HepG2 (cell line): ENCODE measurements at regions not wholly inside any gene's neighbourhood (a gene's known extent, or its start where the extent isn't known, plus 50 kb on each side); places are given as distances from the start of the nearest gene placed in this dataset.

Experiments
- ATAC-seq: fragments of 200-7000 bp; cut with Tn5 transposase; 3 replicates; pipeline ENCODE4 v1.9.1; 2020; ENCODE audit warnings: mild to moderate bottlenecking, moderate library complexity
- BruUV-seq: library from RNA; stranded (reverse); fragments of 400-500 nt; replicated peaks from 2 replicates; lab custom pipeline; 2021; lab: Mats Ljungman, UMichigan
- CTCF ChIA-PET: fragments of 300-600 bp; formaldehyde crosslinking; extraction: SDS; loops from one replicate; lab custom pipeline; 2021; ENCODE audit warnings: low total read pairs, inconsistent platforms, low intra/inter-chr PET ratio; lab: Yijun Ruan, JAX
- POLR2A ChIA-PET: fragments of 350-600 bp; sonication (Branson Sonifier 250); formaldehyde crosslinking; loops from one replicate; lab custom pipeline; 2020; ENCODE audit warnings: antibody characterized with exemption, inconsistent platforms; lab: Yijun Ruan, JAX
- DNase-seq: peaks from one replicate; pipeline ENCODE4 v3.0.0-alpha.2; 2015; ENCODE audit warnings: low spot score
- FAIRE-seq: peaks from 3 replicates; lab custom pipeline; 2011; peaks lifted over from hg19 to GRCh38; lab: Jason Lieb, UNC
- H2AFZ ChIP-seq: one replicate; pipeline ENCODE4 v1.6.1; 2011; ENCODE audit warnings: low read length, inconsistent platforms
- H3K27ac ChIP-seq: fragments of 300-600 bp; 3 replicates; pipeline ENCODE4 v1.8.0; 2011; ENCODE audit warnings: mixed run types, mild to moderate bottlenecking, mixed read lengths, low read length, inconsistent platforms; ENCODE audit not compliant: insufficient read depth; ENCODE audit errors: extremely low read length
- H3K27me3 ChIP-seq, 2 experiments: fragments of 200-600 bp in 1 of 2; 2 replicates in 1 of 2; 3 replicates in 1 of 2; pipeline versions ENCODE4 v1.6.0 to v1.8.0; 2011; ENCODE audit warnings: low read length in 2 of 2, mild to moderate bottlenecking in 2 of 2, moderate library complexity in 2 of 2, inconsistent platforms in 1 of 2; ENCODE audit not compliant: insufficient read depth in 2 of 2, control insufficient read depth in 1 of 2
- H3K36me3 ChIP-seq, 2 experiments: fragments of 200-600 bp in 1 of 2; replicated peaks in 1 of 2; 2 replicates in 1 of 2; 3 replicates in 1 of 2; pipeline versions ENCODE4 v1.5.1 to v1.8.0; 2011; ENCODE audit warnings: low read length in 2 of 2, inconsistent platforms in 1 of 2; ENCODE audit not compliant: insufficient read depth in 2 of 2, control insufficient read depth in 1 of 2
- H3K4me1 ChIP-seq: 2 replicates; pipeline ENCODE4 v1.5.1; 2012; ENCODE audit warnings: low read length, inconsistent platforms; ENCODE audit not compliant: insufficient read depth
- H3K4me2 ChIP-seq: 2 replicates; pipeline ENCODE4 v1.6.0; 2011; ENCODE audit warnings: low read depth, low read length, inconsistent platforms
- H3K4me3 ChIP-seq, 3 experiments: fragments of 200-600 bp in 1 of 3; sonication (generic), shearing (Covaris generic) in 1 of 3; replicated peaks in 1 of 3; 2 replicates each; pipeline ENCODE4 v1.5.1; 2011 to 2016; ENCODE audit warnings: low read length in 3 of 3, inconsistent platforms in 2 of 3, low read depth in 2 of 3, mild to moderate bottlenecking in 2 of 3, control low read depth in 1 of 3, mixed read lengths in 1 of 3; ENCODE audit not compliant: insufficient read depth in 1 of 3
- H3K79me2 ChIP-seq: one replicate; pipeline ENCODE4 v1.6.1; 2011; ENCODE audit warnings: low read length, inconsistent platforms; ENCODE audit not compliant: insufficient read depth
- H3K9ac ChIP-seq: 2 replicates; pipeline ENCODE4 v1.6.0; 2011; ENCODE audit warnings: mild to moderate bottlenecking, low read depth, low read length, inconsistent platforms; ENCODE audit not compliant: insufficient read depth
- H3K9me3 ChIP-seq: 2 replicates; pipeline ENCODE4 v1.5.1; 2012; ENCODE audit warnings: mild to moderate bottlenecking, low read length
- H4K20me1 ChIP-seq: 2 replicates; pipeline ENCODE4 v1.6.0; 2011; ENCODE audit warnings: inconsistent platforms, mild to moderate bottlenecking, low read length, moderate library complexity; ENCODE audit not compliant: insufficient read depth
- KAT2B ChIP-seq: fragments of 150-350 bp; IDR thresholded peaks from 2 replicates; pipeline ENCODE4 v1.6.1; 2014; ENCODE audit warnings: low read depth, low read length, borderline replicate concordance
- KLF16 ChIP-seq, 2 experiments: sonication (generic) in 1 of 2; formaldehyde crosslinking in 1 of 2; IDR thresholded peaks; 2 replicates each; pipeline versions ENCODE4 v1.6.1 to v1.8.0; 2016 to 2023; ENCODE audit warnings: missing genetic modification reagents in 2 of 2, missing compliant biosample characterization in 1 of 2
- MAF1 ChIP-seq: sonication (generic); formaldehyde crosslinking; IDR thresholded peaks from 2 replicates; pipeline ENCODE4 v1.5.0; 2020; ENCODE audit warnings: missing genetic modification reagents, borderline replicate concordance
- RAD21 ChIP-seq: fragments of 450-650 bp; formaldehyde crosslinking; IDR thresholded peaks from 2 replicates; pipeline ENCODE4 v1.5.0; 2020; ENCODE audit warnings: mild to moderate bottlenecking
- SMC3 ChIP-seq: IDR thresholded peaks from 2 replicates; pipeline ENCODE4 v1.6.1; 2011; ENCODE audit warnings: low read length, improper control_type of control experiment
- SNRNP70 ChIP-seq: fragments of 200-400 bp; formaldehyde crosslinking; IDR thresholded peaks from 2 replicates; pipeline ENCODE4 v1.6.1; 2017; ENCODE audit warnings: mild to moderate bottlenecking, low read depth, low read length, moderate library complexity
- STAG1 ChIP-seq: sonication (generic); formaldehyde crosslinking; IDR thresholded peaks from 2 replicates; pipeline ENCODE4 v1.4.0; 2020; ENCODE audit warnings: missing genetic modification reagents
- ZEB1 ChIP-seq: IDR thresholded peaks from 2 replicates; pipeline ENCODE4 v1.6.1; 2012; ENCODE audit warnings: mild to moderate bottlenecking, low read depth, inconsistent platforms; ENCODE audit not compliant: insufficient replicate concordance
- ZNF777 ChIP-seq: sonication (generic); formaldehyde crosslinking; IDR thresholded peaks from 2 replicates; pipeline ENCODE4 v1.4.0; 2020; ENCODE audit warnings: missing genetic modification reagents
- WGBS: methylation state at CpG from one replicate; pipeline ENCODE4 v1.1.6; 2017; ENCODE audit warnings: low lambda C conversion rate; 5-methylcytosine and 5-hydroxymethylcytosine counted together
- in situ Hi-C: cut with HindIII; loops from 2 replicates; pipeline ENCODE4 v1.10.0; 2017; ENCODE audit warnings: low pct_unique_long_range_greater_than_20kb; ENCODE audit not compliant: extremely low pct_ligation_motif_present
- intact Hi-C: fragments of 100-400 bp; cut with micrococcal nuclease; formaldehyde crosslinking; loops from one replicate; pipeline ENCODE4 v1.10.0; 2022; ENCODE audit not compliant: unreplicated experiment
- TF ChIP-seq, protein P1 (sequence below): sonication (generic); formaldehyde crosslinking; IDR thresholded peaks from 2 replicates; pipeline ENCODE4 v1.5.0; 2020; ENCODE audit warnings: mild to moderate bottlenecking, missing genetic modification reagents, moderate library complexity
- TF ChIP-seq, protein P2 (sequence below): sonication (generic); formaldehyde crosslinking; conservative IDR thresholded peaks from 2 replicates; pipeline ENCODE4 v1.8.0; 2022; ENCODE audit warnings: mild to moderate bottlenecking, moderate library complexity, missing genetic modification reagents

DNA sequence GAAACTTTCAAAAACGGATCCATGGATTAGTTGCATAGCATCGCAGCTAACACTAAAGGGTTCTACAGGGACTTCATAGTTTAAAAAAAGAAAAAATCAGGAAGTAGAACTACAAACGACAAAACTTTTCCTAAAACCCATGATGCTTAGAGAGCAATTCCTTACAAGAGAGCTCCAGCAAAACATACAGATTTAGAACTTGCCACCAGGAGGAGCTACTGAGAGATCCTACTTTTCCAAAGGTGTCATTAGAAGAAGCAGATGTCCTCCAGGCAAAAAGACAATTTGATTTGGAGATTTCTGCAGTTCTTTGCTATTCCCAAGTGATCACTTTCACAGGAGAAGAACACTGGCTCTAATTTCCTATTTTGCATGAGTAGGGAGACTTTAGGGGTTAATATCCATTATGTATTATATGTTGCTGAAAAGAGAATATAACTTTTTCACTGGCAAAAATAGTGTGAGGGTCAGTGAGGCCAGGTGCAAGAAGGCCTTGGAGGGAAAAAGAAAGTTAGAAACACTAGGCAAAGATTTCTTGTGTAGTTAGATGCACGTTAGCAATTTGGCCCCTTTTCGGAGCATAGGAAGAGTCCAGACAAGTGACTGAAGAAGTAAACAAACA is 436.2 kb downstream of the SUCLG1 start:
- WGBS: 30% methylated on average over 5 of the region's 5 CpGs
- ChIA-PET POLR2A (interaction anchor here (0.9 to 1.3 kb wide), 3 partner anchors 235 to 280 kb away, joined by 3 to 15 read pairs (median 4); no protein-coding TSS in a partner anchor), CTCF (interaction anchor here (0.7 to 3.6 kb wide), 7 partner anchors 54 to 292 kb away, joined by 3 to 64 read pairs (median 7); no protein-coding TSS in a partner anchor)
- Histone ChIP-seq H3K4me2 (no peak overlapping the region), H2AFZ (no peak overlapping the region), H3K79me2 (no peaks in the 10 kb centered on the region), H3K9ac (no peak overlapping the region), H3K4me3 (no peak overlapping the region), H4K20me1 (no peaks in the 10 kb centered on the region), H3K27me3 (no peaks in the 10 kb centered on the region), H3K9me3 (no peaks in the 10 kb centered on the region), H3K27ac (no peak overlapping the region), H3K4me1 (0 out of 2 replicates have a peak, but pooled peaks cover 9% of the 10 kb centered on the region), H3K36me3 (no peaks in the 10 kb centered on the region)
- DNase-seq (peak; percentile 72), FAIRE-seq (peak; percentile 50), ATAC-seq (peak; percentile 87)
- intact Hi-C loops (loop anchor here (1.0 kb wide), 4 partner anchors 54 to 291 kb away; no protein-coding TSS in a partner anchor), in situ Hi-C loops (loop anchor here (5.0 kb wide), 1 partner anchor 279 kb away; no protein-coding TSS in a partner anchor)
- no TSS peak for BruUV-seq
- peak in 1 of 2 experiments; percentile 24; a peak in 1 of 4 replicates for TF ChIP-seq KLF16 (CRISPR knock-in tag; IDR thresholded peaks at IDR 0.05)
- TF ChIP-seq RAD21 (CRISPR knock-in tag): peak; percentile 70
- no peak for TF ChIP-seq ZEB1
- no peak for TF ChIP-seq MAF1
- no peak for TF ChIP-seq SNRNP70
- TF ChIP-seq, protein P1, sequence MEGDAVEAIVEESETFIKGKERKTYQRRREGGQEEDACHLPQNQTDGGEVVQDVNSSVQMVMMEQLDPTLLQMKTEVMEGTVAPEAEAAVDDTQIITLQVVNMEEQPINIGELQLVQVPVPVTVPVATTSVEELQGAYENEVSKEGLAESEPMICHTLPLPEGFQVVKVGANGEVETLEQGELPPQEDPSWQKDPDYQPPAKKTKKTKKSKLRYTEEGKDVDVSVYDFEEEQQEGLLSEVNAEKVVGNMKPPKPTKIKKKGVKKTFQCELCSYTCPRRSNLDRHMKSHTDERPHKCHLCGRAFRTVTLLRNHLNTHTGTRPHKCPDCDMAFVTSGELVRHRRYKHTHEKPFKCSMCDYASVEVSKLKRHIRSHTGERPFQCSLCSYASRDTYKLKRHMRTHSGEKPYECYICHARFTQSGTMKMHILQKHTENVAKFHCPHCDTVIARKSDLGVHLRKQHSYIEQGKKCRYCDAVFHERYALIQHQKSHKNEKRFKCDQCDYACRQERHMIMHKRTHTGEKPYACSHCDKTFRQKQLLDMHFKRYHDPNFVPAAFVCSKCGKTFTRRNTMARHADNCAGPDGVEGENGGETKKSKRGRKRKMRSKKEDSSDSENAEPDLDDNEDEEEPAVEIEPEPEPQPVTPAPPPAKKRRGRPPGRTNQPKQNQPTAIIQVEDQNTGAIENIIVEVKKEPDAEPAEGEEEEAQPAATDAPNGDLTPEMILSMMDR (CRISPR knock-in tag): peak; percentile 68
- peak; percentile 90 for TF ChIP-seq SMC3
- TF ChIP-seq KAT2B: no peak
- TF ChIP-seq ZNF777 (CRISPR knock-in tag): no peak
- TF ChIP-seq, protein P2, sequence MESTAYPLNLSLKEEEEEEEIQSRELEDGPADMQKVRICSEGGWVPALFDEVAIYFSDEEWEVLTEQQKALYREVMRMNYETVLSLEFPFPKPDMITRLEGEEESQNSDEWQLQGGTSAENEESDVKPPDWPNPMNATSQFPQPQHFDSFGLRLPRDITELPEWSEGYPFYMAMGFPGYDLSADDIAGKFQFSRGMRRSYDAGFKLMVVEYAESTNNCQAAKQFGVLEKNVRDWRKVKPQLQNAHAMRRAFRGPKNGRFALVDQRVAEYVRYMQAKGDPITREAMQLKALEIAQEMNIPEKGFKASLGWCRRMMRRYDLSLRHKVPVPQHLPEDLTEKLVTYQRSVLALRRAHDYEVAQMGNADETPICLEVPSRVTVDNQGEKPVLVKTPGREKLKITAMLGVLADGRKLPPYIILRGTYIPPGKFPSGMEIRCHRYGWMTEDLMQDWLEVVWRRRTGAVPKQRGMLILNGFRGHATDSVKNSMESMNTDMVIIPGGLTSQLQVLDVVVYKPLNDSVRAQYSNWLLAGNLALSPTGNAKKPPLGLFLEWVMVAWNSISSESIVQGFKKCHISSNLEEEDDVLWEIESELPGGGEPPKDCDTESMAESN: 0 out of 2 replicates have a peak, but pooled peaks have one; percentile 24
- peak; percentile 74 for TF ChIP-seq STAG1 (CRISPR knock-in tag)
